MM.1S (cell line): ENCODE measurements at regions not wholly inside any gene's neighbourhood (a gene's known extent, or its start where the extent isn't known, plus 50 kb on each side); places are given as distances from the start of the nearest gene placed in this dataset.

Experiments used
- DNase-seq: peaks from one replicate; pipeline ENCODE4 v3.0.0-alpha.2; 2015
- H2AFZ ChIP-seq: fragments of 300-600 bp; sonication (generic); 2 replicates; pipeline ENCODE4 v1.6.0; 2016; ENCODE audit warnings: antibody characterized with exemption, low read length
- H3F3A ChIP-seq: fragments of 300-600 bp; sonication (generic); 2 replicates; pipeline ENCODE4 v1.6.1; 2016; ENCODE audit warnings: mild to moderate bottlenecking, antibody characterized with exemption, low read length, moderate library complexity, mixed read lengths; ENCODE audit not compliant: insufficient read depth
- H3K27ac ChIP-seq: fragments of 300-600 bp; sonication (generic); 2 replicates; pipeline ENCODE4 v1.5.1; 2016; ENCODE audit warnings: mild to moderate bottlenecking, low read length
- H3K27me3 ChIP-seq: fragments of 300-600 bp; sonication (generic); replicated peaks from 2 replicates; pipeline ENCODE4 v1.6.0; 2016; ENCODE audit warnings: low read length; ENCODE audit not compliant: insufficient read depth
- H3K36me3 ChIP-seq: fragments of 300-600 bp; sonication (generic); replicated peaks from 2 replicates; pipeline ENCODE4 v1.6.1; 2016; ENCODE audit warnings: mild to moderate bottlenecking, low read length, mixed read lengths; ENCODE audit not compliant: insufficient read depth
- H3K4me1 ChIP-seq: fragments of 300-600 bp; sonication (generic); 2 replicates; pipeline ENCODE4 v1.6.1; 2016; ENCODE audit warnings: low read length, mixed read lengths
- H3K4me2 ChIP-seq: fragments of 300-600 bp; sonication (generic); 2 replicates; pipeline ENCODE4 v1.6.0; 2016; ENCODE audit warnings: low read depth, low read length
- H3K4me3 ChIP-seq: fragments of 300-600 bp; sonication (generic); 2 replicates; pipeline ENCODE4 v1.5.1; 2016; ENCODE audit warnings: low read length, mixed read lengths
- H3K79me2 ChIP-seq: fragments of 300-600 bp; sonication (generic); 2 replicates; pipeline ENCODE4 v1.6.1; 2016; ENCODE audit warnings: mixed run types, low read length, mixed read lengths
- H3K9ac ChIP-seq: fragments of 300-600 bp; sonication (generic); 2 replicates; pipeline ENCODE4 v1.6.1; 2016; ENCODE audit warnings: low read length, mixed read lengths
- H3K9me2 ChIP-seq: fragments of 300-600 bp; sonication (generic); replicated peaks from 2 replicates; pipeline ENCODE4 v1.6.1; 2016; ENCODE audit warnings: mild to moderate bottlenecking, low read length, mixed read lengths; ENCODE audit not compliant: insufficient read depth
- H3K9me3 ChIP-seq: fragments of 300-600 bp; sonication (generic); replicated peaks from 2 replicates; pipeline ENCODE4 v1.6.1; 2016; ENCODE audit warnings: mild to moderate bottlenecking, low read length, mixed read lengths; ENCODE audit not compliant: insufficient read depth
- H4K20me1 ChIP-seq: fragments of 300-600 bp; sonication (generic); 2 replicates; pipeline ENCODE4 v1.6.1; 2016; ENCODE audit warnings: mild to moderate bottlenecking, low read length, moderate library complexity, mixed read lengths; ENCODE audit not compliant: insufficient read depth
- CTCF ChIP-seq: fragments of 300-600 bp; sonication (generic); IDR thresholded peaks from 2 replicates; pipeline ENCODE4 v1.5.1; 2016; ENCODE audit warnings: antibody characterized with exemption, low read length, mixed read lengths
- EZH2 ChIP-seq: fragments of 300-600 bp; sonication (generic); optimal IDR thresholded peaks from 2 replicates; pipeline ENCODE3; 2017; ENCODE audit warnings: low read depth, mild to moderate bottlenecking, antibody characterized with exemption, low read length, mixed read lengths
- EZH2phosphoT487 ChIP-seq: fragments of 300-600 bp; sonication (generic); IDR thresholded peaks from 2 replicates; pipeline ENCODE4 v1.6.1; 2018; ENCODE audit warnings: antibody characterized with exemption, low read length

- Histone ChIP-seq H3K27me3 (no peaks in the 10 kb centered on the region), H3K36me3 (no peaks in the 10 kb centered on the region), H3K79me2 (no peaks in the 10 kb centered on the region), H3K27ac (no peak overlapping the region), H3K4me2 (no peak overlapping the region), H3K4me3 (no peak overlapping the region), H3K9ac (no peak overlapping the region), H3F3A (no peaks in the 10 kb centered on the region), H3K4me1 (no peaks in the 10 kb centered on the region), H3K9me2 (no peaks in the 10 kb centered on the region), H2AFZ (no peak overlapping the region), H3K9me3 (no peaks in the 10 kb centered on the region), H4K20me1 (no peaks in the 10 kb centered on the region)
- no peak for TF ChIP-seq CTCF
- no peak for TF ChIP-seq EZH2
- TF ChIP-seq EZH2phosphoT487 = no peak
- DNase-seq = no peak
Measured at GRCh38 chr2:223121283-223121682, 69.3 kb downstream of the KCNE4 start.

- Histone ChIP-seq H3K4me2 (no peak overlapping the region), H3K27me3 (no peaks in the 10 kb centered on the region), H3K27ac (no peak overlapping the region), H3F3A (no peaks in the 10 kb centered on the region), H3K79me2 (no peaks in the 10 kb centered on the region), H3K36me3 (no peaks in the 10 kb centered on the region), H4K20me1 (no peaks in the 10 kb centered on the region), H3K4me3 (no peak overlapping the region), H3K4me1 (no peaks in the 10 kb centered on the region), H3K9me3 (no peaks in the 10 kb centered on the region), H3K9me2 (no peaks in the 10 kb centered on the region), H2AFZ (no peak overlapping the region), H3K9ac (no peak overlapping the region)
- no peak for TF ChIP-seq EZH2phosphoT487
- TF ChIP-seq CTCF = no peak
- TF ChIP-seq EZH2 = no peak
- DNase-seq = no peak
Measured at GRCh38 chr2:223122781-223123180, 70.8 kb downstream of the KCNE4 start.

GRCh38 chr2:223123855-223124610 is 72.0 kb downstream of the KCNE4 start:
- Histone ChIP-seq H3K9ac (no peak overlapping the region), H3K9me3 (no peaks in the 10 kb centered on the region), H3K4me3 (no peak overlapping the region), H3K79me2 (no peaks in the 10 kb centered on the region), H3K27me3 (no peaks in the 10 kb centered on the region), H3K9me2 (no peaks in the 10 kb centered on the region), H3F3A (no peaks in the 10 kb centered on the region), H3K27ac (no peak overlapping the region), H3K36me3 (no peaks in the 10 kb centered on the region), H3K4me2 (no peak overlapping the region), H3K4me1 (no peaks in the 10 kb centered on the region), H2AFZ (no peak overlapping the region), H4K20me1 (no peaks in the 10 kb centered on the region)
- TF ChIP-seq EZH2phosphoT487 = no peak
- no peak for TF ChIP-seq EZH2
- no peak for TF ChIP-seq CTCF
- DNase-seq = no peak
